KG1 (cell line): ENCODE measurements at regions not wholly inside any gene's neighbourhood (a gene's known extent, or its start where the extent isn't known, plus 50 kb on each side); places are given as distances from the start of the nearest gene placed in this dataset.
"Not testable (repeated sequence)": the region's sequence is repeated elsewhere in the genome, so short reads cannot be mapped to it uniquely, and the experiment has no call there.

Source experiments
- DNase-seq: peaks from one replicate; lab custom pipeline; 2025; lab: John Stamatoyannopoulos, UW

DNA sequence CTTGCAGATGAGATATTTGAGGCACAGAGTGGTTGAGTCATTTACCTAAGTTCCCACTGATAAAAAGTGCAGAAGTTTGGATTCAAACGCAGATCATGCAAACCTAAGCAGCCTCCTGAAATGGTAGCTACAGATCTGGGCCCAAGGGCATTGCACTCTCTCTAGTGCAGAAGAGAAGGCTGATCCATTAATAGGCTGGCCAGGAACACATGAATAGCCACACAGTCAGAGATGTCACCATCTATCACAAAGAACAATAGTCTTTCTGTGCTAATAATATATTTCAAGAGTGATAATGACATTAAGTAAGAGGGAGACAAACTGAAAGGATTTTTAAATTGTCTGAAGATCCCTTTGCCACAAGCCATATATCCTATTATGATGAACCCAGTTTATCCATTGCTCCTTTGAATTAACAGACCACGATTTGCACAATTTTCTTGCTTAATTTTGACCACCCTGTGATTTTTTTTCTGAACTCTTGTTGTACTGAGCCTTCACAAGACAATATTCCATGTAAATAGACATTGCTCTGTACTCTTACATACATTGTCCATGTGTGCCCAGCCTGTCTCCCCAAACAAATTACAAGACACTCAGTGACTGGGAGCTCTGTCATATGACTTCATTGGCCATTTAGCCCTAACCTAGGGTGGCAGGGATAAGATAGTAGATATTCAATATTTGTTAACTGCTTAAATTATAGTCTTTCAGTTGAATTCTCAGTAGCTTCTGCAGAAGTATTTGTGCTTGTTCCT lies 112.4 kb upstream of the RBPJ start:
- DNase-seq, result no peak

DNA sequence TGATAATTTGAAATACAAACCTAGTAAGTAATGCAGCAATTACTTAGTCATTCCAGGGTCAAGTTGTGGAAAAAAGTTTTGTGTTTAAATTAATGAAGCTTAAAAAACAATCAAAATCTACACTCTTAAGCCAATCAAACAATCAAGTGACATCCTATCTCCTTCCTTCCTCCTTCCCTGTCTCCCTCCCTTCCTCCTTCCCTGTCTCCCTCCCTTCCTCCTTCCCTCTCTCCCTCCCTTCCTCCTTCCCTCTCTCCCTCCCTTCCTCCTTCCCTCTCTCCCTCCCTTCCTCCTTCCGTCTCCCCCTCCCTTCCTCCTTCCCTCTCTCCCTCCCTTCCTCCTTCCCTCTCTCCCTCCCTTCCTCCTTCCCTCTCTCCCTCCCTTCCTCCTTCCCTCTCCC lies 111.4 kb upstream of the RBPJ start:
- not testable (repeated sequence) for DNase-seq

DNA sequence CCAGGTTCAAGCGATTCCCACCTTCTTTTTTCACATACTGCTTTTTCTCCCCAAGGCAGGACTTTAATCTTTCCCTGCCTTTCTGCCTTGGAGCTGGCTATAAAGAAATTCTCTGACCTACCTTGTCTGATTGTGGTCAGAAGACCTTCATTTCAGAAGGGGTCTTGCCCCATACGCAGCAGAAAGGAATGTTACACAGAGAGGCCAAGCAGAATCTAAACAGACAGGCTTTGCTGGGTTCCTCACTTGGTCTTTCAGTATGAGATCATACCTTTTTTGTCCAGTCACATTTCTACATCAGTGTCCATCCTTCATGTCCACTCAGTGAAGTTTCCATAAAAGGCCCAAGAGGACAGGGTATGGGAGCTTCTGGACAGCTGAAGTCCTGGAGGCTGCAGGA lies 108.3 kb upstream of the RBPJ start:
- no peak for DNase-seq

DNA sequence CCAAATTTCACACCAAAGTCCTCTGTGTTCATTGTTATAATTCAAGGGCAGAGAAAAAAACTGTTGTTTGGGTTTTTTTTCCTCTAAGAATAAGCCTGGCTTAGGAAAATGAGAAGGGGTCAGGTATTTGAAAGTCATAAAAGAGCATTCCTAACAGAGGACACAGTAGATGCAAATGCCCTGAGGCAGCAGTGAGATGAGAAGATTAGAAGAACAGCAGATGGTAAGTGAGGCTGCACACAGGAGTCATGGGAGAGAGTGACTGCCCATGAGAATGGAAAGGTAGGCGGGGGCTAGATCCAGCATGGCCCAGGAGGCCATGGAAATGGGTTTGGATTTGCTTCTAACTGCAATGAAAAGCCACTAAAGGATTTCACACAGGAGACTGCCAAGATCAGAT lies 107.5 kb upstream of the RBPJ start:
- no peak for DNase-seq

DNA sequence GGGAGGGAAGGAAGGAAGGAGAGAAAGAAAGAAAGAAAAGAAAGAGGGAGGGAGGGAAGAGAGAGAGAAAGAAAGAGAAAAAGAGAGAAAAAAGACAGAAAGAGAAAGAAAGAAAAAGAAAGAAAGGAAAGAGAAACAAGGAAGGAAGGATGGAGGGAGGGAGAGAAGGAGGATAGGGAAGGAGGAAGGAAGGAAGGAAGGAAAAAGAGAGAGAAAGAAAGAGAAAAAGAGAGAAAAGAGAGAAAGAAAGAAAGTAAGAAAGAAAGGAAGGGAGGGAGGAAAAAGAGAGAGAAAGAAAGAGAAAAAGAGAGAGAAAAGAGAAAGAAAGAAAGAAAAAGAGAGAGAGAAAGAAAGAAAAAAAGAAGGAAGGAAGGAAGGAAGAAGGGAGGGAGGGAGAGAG lies 105.8 kb upstream of the RBPJ start:
- no peak for DNase-seq

DNA sequence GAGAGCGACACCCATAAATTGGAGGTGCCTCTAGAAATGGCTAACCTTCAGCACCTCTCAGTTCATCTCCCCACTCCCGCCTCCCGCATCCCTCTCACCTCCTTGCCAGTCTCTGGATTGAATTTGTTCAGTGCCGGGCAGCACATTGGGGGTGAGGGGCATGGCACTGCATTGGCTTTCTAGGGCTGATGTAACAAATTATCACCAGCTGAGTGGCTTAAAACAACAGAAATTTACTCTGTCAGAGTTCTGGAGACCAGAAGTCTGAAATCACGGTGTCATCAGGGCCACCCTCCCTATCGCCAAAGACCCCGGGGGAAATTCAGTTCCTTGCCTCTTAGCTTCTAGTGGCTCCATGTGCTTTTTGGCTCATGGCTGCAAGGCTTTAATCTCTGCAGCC lies 105.1 kb upstream of the RBPJ start:
- no peak for DNase-seq

DNA sequence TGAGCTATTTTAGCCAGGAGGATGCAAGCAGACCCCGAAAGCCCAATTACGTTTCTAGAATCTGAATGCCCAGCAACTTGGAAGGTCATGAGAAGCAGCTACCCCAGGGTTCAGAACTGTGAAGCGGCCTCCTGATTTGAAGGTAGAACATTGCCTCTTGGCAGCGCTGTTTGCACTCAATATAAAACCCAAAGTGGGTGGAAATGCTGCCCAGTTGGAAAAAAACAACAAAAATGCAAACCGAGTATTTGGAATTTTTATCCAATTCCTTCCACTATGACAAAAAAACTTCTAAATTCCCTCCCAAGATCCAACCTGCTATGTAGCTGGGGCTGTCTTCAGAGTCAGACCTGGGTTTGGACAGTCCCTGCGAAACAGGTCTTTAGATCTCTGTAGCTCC lies 103.3 kb upstream of the RBPJ start:
- no peak for DNase-seq

DNA sequence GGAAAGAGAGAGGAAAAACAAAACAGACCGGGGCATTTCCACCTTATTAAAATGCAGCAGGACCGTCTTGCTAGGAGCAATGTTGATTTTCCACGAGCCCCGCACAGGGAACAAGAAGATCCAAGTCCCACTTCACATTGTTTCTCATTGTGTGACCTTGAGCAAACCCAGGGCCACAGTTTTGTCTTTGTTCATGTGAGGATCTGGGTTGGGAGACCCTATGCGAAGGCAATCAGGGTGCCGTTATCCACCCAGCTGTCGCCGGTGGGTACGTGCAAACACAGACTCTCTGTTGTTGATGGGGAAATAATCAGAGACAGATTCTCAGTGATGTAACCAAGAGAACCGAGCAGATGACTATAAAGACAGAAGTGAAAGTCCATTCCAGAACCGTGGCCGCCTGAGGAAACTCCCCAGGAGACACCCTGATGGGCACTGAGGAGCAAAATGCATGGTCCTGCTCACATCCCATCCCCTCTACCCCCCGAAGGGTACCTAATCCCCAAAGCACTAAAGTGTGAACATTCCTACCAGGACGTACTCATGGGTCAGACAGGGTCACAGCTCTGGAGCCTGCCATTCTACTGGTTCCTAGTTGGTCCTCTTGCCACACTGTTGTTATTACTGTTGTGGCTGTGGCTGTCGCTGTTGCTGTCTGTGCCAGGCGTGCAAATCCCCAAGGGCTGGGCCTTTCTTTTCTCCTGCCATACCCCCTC lies 102.7 kb upstream of the RBPJ start:
- no peak for DNase-seq

DNA sequence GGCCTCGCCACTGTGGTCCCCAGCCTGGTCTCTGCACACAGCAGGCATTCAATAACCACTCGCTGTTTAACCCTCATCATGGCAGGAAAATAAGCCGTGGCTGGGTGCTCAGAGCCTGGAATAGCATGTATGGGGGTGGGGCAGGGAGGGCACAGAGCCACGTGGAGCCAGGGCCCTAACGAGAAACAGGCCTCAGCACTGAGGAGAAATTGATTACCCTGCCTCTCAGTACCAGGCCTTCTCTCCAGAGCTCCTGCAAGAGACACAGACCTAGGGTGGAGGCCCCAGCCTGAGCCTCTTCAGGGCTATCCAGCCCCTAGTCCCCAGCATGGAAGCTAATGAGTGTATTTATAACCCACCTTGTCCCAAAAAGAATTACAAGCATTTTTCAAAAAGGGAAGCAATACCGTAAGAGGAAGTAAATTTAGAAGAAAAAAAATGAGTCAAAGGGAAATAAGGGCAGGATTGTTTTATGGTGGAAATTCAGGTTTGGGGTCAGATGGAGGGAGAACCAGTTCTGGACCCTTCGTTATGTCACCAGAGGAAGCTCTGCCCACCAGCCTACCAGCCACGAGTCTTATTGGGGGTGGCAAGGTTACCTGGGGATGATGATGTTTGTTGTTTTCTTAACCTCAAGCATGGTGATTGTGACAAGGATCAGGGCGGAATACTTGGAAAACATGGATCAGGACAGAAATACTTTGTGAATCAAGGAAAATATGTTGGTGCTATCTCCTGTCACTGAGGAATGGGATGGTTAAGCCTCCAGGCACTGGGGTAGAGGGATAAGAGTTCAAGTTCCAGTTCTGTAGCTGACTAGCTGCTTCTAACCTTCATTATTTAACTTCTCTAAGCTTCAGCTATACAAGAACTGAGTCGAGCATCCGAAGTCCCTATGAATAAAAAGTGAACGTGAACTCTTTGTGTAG lies 101.9 kb upstream of the RBPJ start:
- DNase-seq, result no peak

DNA sequence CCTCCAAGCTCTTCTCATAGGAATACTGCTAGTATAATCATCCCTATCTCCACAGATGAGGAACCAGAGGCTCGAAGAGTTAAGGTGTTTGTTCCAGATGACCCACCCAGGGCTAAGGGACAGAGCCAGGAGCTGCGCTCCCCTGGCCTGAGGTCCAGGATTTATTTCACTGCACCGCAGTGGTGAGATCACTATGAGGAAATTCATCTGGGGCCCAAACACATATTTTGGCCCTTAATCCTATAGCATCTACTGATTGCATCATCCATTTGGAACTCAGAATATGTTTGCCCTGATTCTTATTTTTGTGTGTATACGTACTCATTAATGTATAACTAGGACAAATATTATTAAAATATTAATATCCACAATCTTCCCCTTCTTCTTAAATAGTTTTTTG lies 100.1 kb upstream of the RBPJ start:
- no peak for DNase-seq

DNA sequence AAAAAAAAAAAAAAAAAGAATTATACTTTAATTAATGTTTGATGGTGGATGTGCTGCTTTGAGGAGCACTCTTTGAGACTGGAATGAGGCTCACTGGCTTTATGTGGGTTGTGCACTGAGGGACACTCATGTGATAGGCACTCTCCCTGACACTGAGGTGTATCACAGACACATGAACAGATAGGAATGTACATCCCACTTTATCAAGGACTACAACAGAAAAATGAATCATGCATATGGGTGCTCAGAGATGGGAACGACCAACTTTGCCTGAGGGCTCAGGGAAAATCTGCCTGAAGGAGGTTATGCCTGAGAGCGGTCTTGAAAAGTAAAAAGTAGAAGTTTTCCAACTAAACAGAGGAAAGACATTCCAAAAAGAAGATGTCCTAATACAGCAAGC lies 97.7 kb upstream of the RBPJ start:
- no peak for DNase-seq

DNA sequence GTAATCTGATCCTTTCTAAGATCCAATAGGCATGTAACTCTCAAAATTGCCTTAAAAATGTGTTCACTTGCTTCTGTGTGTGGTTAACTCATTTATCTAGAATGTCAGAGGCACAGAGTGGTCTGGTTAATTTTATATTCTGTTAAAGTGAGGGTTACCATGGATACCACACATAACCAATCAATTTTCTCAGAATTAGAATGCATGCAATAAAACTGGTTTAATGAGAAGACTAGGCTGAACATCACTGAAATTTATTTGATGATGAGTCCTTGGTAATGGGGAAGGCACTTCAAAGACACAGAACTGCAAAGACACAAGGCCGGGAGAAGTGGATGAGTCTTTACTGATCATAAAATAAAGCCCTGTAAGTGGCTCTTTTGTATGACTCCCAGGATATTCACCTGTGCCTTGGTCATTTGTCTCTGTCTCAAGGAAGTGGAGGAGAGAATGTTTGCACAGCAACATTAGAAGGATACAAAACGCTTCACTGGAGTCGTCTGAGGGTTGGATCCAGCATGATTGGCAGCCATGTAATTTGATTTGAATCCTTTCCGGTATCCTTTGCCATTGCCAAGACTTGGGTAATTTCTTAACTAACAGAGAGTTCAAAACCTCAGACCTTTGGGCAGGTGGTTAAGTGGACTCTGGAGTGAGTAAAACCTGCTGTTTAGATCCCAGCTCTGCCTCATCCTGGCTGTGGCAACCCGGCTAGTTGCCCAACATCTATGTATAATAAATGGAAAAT lies 94.0 kb upstream of the RBPJ start:
- DNase-seq, result no peak

DNA sequence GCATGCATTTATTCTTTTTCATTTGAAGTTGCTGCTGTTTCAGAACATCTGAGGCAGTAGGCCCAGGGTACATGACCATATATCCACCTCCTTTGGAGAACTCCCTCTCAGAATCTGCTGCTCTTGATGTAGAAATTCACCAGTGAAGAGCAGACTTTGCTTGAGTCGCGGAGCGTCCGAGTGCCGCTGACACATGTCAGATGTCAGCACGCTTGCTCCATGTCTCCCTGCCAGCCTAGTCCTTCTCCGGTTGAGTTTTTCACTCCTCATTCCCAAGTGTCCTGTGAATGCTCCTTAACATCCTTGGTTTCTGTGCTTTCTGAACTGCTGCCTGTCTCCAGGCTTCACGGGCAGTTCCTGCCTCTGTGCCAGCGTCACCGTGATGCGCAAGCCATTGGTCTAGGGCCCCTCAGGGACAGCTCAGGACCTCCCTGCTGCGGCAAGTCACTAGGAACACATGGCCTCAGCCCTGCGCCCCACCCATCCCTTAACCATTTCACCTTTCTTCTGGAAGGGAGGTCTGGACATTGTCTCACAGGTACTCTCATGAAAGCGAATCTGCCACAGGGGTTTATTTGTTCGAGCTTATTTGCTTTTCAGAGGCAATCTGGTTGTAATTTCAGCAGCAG lies 93.1 kb upstream of the RBPJ start:
- no peak for DNase-seq

DNA sequence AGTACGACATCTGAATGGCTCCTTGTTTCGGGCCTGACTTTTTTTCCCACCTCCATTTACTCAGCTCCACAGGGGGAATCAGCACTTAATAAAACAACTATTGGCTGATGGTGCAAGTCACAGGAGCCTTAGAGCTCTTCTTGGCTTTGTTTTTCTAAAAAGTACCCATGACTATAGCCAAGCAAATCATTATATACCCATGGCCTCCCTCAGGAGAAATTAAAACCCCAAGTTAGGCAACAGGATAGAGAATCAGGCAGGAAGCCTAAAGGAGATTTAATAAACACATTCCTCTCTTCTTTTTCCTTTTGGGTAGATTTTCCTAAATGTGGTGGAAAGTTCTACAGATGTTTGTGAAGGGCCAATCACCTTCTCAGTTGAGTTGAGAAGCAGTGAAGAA lies 91.9 kb upstream of the RBPJ start:
- DNase-seq, result no peak

DNA sequence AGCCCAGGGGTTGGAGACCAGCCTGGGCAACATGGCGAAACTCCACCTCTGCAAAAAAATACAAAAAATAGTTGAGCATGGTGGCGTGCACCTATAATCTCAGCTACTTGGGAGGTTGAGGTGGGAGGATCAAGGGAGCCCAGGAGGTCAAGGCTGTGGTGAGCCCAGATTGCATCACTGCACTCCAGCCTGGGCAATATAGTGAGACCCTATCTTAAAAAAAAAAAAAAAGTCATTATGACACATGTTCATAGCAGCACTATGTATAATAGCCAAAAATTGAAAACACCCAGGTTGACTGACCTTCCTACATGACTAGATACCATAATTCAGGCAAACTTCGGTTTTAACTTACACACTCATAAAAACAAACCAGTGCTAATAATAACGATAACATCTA lies 90.8 kb upstream of the RBPJ start:
- no peak for DNase-seq

DNA sequence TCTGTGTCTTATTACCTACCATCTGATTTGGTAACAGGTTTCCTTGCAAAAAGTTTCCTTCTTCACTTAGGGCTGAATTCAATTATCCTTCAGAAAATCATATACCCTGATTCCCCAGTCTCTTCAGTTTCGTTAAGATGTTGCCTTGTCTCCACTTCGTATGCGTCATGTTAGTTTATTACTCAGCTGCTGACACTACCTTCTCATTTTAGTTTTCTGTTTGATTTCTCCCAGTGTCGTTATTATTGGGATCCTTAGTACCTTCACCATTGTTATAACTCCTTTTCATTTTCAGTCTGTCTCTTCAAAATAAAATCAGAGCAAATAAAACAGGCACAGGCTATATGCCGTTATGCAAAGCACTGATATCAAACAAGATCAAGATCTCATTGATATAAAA lies 87.5 kb upstream of the RBPJ start:
- DNase-seq, result no peak

DNA sequence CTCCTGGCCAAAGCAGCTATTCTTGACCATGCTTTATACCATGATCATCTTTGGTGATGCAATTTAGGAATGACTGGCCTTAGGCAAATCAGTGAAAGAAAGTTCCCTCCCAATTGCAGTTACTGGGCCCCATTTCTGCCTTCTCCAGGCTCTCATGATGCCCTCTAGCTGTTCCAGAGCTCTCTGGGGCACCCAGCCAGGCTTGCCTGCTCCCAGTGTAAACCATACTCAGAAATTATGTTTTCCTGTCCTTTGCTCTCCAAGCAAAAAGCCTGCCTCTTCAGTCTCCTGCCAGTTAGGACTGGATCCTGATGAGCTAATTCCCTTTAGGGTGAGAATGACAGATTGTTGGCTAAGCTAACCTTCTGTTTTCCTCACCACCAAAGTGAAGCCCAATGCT lies 85.3 kb upstream of the RBPJ start:
- DNase-seq, result no peak

DNA sequence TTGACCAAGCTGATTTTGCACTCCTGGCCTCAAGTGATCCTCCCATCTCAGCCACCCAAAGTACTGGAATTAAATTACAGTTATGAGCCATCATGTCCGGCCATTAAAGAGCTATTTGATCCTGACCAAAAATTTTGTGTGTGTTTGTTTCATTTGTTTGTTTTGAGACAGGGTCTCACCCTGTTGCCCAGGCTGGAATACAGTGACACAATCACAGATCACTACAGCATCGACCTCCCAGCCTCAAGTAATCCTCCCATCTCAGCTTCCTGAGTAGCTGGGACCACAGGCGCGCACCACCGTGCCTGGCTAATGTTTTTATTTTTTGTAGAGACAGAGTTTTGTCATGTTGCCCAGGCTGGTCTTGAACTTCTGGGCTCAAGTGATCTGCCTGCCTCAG lies 82.9 kb upstream of the RBPJ start:
- DNase-seq, result no peak

DNA sequence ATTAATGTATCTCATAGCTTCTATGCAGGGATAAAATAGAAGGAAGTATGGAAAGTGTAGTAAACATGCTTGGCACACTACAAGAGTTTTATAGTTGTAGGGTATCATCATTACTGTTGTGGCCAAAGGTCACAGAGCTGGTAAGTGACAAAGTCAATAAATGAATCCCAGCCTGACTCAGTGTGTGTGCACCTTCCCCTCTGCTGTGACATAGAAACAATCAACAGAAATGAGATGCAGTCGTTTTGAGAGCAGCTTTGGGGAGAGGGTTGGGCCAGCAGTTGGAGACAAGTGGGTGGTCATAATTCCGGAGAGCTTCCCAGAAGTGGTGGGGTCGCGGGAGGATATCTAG lies 82.4 kb upstream of the RBPJ start:
- no peak for DNase-seq

DNA sequence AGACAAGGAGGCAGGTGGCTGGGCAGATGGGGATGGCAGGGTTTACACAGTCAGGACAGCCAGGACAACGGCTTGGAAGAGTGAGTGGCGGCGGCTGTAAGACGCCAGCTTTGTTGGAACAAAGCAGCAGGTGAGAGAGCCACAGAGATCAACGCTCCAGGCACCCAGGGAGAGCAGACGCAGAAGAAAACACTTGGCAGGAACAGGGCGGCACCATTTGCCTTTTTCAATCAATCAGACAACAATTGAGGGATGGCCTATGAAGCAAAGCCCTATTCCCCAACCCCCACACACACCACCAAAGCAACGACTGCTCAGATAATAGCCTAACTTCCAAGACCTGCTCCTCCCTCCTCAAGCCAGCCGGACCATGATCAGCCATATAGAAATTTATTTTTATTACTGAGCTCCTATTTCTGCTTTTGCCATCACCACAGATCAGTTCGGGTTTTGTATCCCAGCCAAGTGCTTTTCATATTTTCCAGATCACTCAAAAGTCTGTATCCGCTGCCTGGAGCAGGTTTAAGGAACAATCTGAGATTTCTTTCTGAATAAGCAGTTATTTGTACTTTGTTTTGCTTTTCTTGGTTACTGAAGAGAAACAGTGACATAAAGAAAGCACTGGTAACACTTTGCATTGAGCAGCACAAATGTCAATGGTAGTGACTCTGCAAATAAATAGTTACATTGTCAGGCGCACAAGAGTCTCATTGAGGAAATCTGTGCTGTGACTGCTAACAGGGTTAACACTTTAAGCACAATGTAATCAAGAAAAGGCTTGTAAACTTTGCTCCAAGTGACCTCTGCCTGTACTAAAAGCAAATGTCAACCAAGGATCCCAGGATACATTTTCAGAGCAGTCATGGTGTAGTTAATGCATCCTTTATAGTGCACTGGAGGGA lies 81.8 kb upstream of the RBPJ start:
- DNase-seq, result no peak

DNA sequence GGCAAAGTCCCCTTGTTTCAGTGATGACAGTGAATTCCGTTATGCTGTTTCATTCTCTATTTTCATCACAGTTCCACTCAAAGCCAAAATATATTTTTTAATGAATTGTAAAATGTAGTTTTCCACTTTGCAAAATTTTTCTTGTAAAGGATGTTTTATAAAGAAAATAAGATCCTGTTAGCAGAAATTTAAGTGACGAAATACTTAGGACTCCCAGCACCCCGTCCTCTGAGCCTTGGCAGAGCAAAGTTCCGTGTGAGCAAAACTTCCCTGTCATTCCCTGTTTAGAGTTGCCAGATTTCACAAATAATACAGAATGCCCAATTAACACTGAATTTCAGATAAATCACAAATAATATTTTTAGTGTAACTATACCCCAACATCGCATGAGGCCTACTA lies 81.0 kb upstream of the RBPJ start:
- DNase-seq, result no peak
